ENCODE measurements at regions not wholly inside any gene's neighbourhood (a gene's known extent, or its start where the extent isn't known, plus 50 kb on each side); places are given as distances from the start of the nearest gene placed in this dataset.

GRCh38 chr18:60153376-60153775, 219.2 kb downstream of the MC4R start:
- TF ChIP-seq CTCF (conservative IDR thresholded peaks at IDR 0.05; ENCODE audit: low read length) (no peak), EZH2phosphoT487 (IDR thresholded peaks at IDR 0.05; ENCODE audit: borderline replicate concordance) (no peak)

Measured in Loucy (cell line).